ENCODE measurements at regions not wholly inside any gene's neighbourhood (a gene's known extent, or its start where the extent isn't known, plus 50 kb on each side); places are given as distances from the start of the nearest gene placed in this dataset.

- Histone ChIP-seq H3K4ac (replicated peaks; ENCODE audit: insufficient read length, low read depth, low read length) (no peak overlapping the region), H3K79me1 (ENCODE audit: low read depth, low read length) (no peaks in the 10 kb centered on the region), H2BK12ac (ENCODE audit: low read depth, low read length) (no peak overlapping the region), H3K9me3 (ENCODE audit: insufficient read depth in 2 of 2, low read depth in 1 of 2, low read length in 1 of 2) (no peaks in the 10 kb centered on the region), H3K36me3 (ENCODE audit: control insufficient read depth in 2 of 4, insufficient read depth in 4 of 4, low read length in 3 of 4) (no peaks in the 10 kb centered on the region), H2AK5ac (ENCODE audit: low read depth, low read length) (no peak overlapping the region), H3K23me2 (ENCODE audit: low read depth, low read length) (no peaks in the 10 kb centered on the region), H3K9ac (replicated peaks in 1 of 4; ENCODE audit: extremely low read depth in 1 of 4, low read depth in 3 of 4, low read length in 3 of 4) (no peak overlapping the region), H2BK15ac (ENCODE audit: low read length) (no peak overlapping the region), H3K79me2 (ENCODE audit: control insufficient read depth in 1 of 2, insufficient read depth in 2 of 2, low read length in 2 of 2) (no peaks in the 10 kb centered on the region), H2BK20ac (ENCODE audit: low read length) (no peak overlapping the region), H2BK5ac (ENCODE audit: low read depth, low read length) (no peak overlapping the region), H3K4me3 (ENCODE audit: extremely low read depth in 1 of 4, insufficient read depth in 2 of 4, low read depth in 3 of 4, low read length in 4 of 4) (no peak overlapping the region), H3K27ac (ENCODE audit: low read depth, low read length) (no peak overlapping the region), H3K23ac (ENCODE audit: insufficient read length) (no peak overlapping the region), H2AFZ (ENCODE audit: low read length) (no peak overlapping the region), H3K56ac (replicated peaks; ENCODE audit: insufficient read length, low read depth, low read length) (no peak overlapping the region), H3K14ac (ENCODE audit: insufficient read length) (no peak overlapping the region), H4K8ac (ENCODE audit: extremely low read depth, insufficient read depth, low read length) (no peak overlapping the region), H3K18ac (ENCODE audit: extremely low read depth, low read length) (no peak overlapping the region), H3K4me2 (ENCODE audit: insufficient read depth in 1 of 2, low read depth in 2 of 2, low read length in 2 of 2) (no peak overlapping the region), H4K5ac (ENCODE audit: insufficient read length, low read depth, low read length) (no peak overlapping the region), H2BK120ac (replicated peaks; ENCODE audit: low read depth, low read length) (no peak overlapping the region), H3K27me3 (replicated peaks in 1 of 4; ENCODE audit: control insufficient read depth in 3 of 4, extremely low read depth in 1 of 4, insufficient read depth in 3 of 4, low read length in 3 of 4) (no peaks in the 10 kb centered on the region), H4K20me1 (replicated peaks in 1 of 2; ENCODE audit: control insufficient read depth in 1 of 2, insufficient read depth in 2 of 2, low read length in 2 of 2) (no peaks in the 10 kb centered on the region), H3K4me1 (replicated peaks in 1 of 4; ENCODE audit: control insufficient read depth in 3 of 4, insufficient read depth in 4 of 4, low read length in 3 of 4) (peaks cover 3 to 10% (median 6%) of the 10 kb centered on the region in 4 experiments; a peak in 6 of 7 replicates), H4K91ac (replicated peaks; ENCODE audit: insufficient read length, low read length) (no peak overlapping the region)
- CTCF ChIA-PET (ENCODE audit: partially characterized antibody) = interaction anchor here (0.6 to 1.4 kb wide), 2 partner anchors 68 to 244 kb away, joined by 3 to 4 read pairs; no protein-coding TSS in a partner anchor
- POLR2A ChIA-PET (ENCODE audit: partially characterized antibody) = no interaction called here
- DNase-seq (ENCODE audit: low read depth in 1 of 2, low spot score in 2 of 2) (no peak), FAIRE-seq (no peak)
- WGBS, 2 experiments (ENCODE audit: extremely low coverage in 1 of 2, insufficient coverage in 1 of 2, insufficient read length in 1 of 2, insufficient replicate concordance in 2 of 2, low coverage in 1 of 2, low lambda C conversion rate in 2 of 2, missing lambda C conversion rate in 1 of 2) = 91% methylated on average over 7 of the region's 7 CpGs; no CpG with 5 or more reads in 1 of the 2 experiments
- TF ChIP-seq ZNF274 (IDR thresholded peaks at IDR 0.05; ENCODE audit: borderline replicate concordance, extremely low read depth, low read length) (no peak), KDM1A (IDR thresholded peaks at IDR 0.05; ENCODE audit: borderline replicate concordance, low read length) (no peak), POLR2AphosphoS5 (IDR thresholded peaks at IDR 0.05; ENCODE audit: low read depth, low read length) (no peak), CHD1 (IDR thresholded peaks at IDR 0.05; ENCODE audit: low read depth, low read length) (no peak), SUZ12 (IDR thresholded peaks at IDR 0.05; ENCODE audit: low read length) (no peak), KDM5A (IDR thresholded peaks at IDR 0.05; ENCODE audit: low read length) (no peak), TAF7 (optimal IDR thresholded peaks at IDR 0.05; ENCODE audit: borderline replicate concordance, low read depth, low read length) (no peak), EZH2 (IDR thresholded peaks at IDR 0.05; ENCODE audit: low read depth, low read length, severe bottlenecking) (no peak), NANOG (IDR thresholded peaks at IDR 0.05; ENCODE audit: insufficient read depth, low read depth, low read length, poor library complexity, severe bottlenecking) (no peak), RFX5 (IDR thresholded peaks at IDR 0.05; ENCODE audit: borderline replicate concordance, low read depth, low read length) (no peak), RAD21 (IDR thresholded peaks at IDR 0.05 in 1 of 2, conservative IDR thresholded peaks at IDR 0.05 in 1 of 2; ENCODE audit: low read depth in 2 of 2, low read length in 2 of 2) (no peak), EGR1 (IDR thresholded peaks at IDR 0.05; ENCODE audit: borderline replicate concordance, low read depth, low read length) (no peak), CHD2 (IDR thresholded peaks at IDR 0.05; ENCODE audit: low read length) (no peak), SP2 (IDR thresholded peaks at IDR 0.05; ENCODE audit: low read length) (no peak), SIRT6 (IDR thresholded peaks at IDR 0.05; ENCODE audit: low read length) (no peak), POU5F1 (IDR thresholded peaks at IDR 0.05; ENCODE audit: low read depth, low read length) (no peak)
Measured at GRCh38 chr12:76694369-76694768, 69.5 kb upstream of the ZDHHC17 start.

All from H1 (cell line).